ENCODE measurements at regions not wholly inside any gene's neighbourhood (a gene's known extent, or its start where the extent isn't known, plus 50 kb on each side); places are given as distances from the start of the nearest gene placed in this dataset.

DNA sequence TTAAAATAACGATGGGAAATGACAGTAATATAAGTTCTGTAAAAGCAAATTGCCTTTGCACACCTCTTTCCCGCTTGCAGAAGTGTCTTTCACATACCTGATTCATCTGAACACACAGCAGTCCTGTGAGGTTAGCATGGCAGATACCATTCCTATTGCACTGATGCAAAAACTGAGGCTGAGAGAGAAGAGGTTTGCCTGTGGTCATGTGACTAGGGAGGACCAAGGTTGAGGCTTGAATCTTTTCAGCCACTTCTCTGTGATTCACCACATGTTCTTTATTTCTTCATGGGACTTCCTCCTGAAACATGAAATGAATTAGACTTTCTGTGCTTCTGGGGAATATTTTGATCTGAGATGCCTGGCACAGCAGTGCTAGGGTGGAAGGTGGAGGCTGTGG lies 92.9 kb downstream of the VEGFA start:
- TF ChIP-seq CHD2 (IDR thresholded peaks at IDR 0.05; ENCODE audit: borderline replicate concordance, low read depth, low read length), result no peak
- no peak for TF ChIP-seq JUNB (IDR thresholded peaks at IDR 0.05)
- TF ChIP-seq USF1 (IDR thresholded peaks at IDR 0.05; ENCODE audit: borderline replicate concordance, extremely low read length, insufficient read depth, low read depth, low read length), result no peak
- TF ChIP-seq CTCF (IDR thresholded peaks at IDR 0.05 in 2 of 3, conservative IDR thresholded peaks at IDR 0.05 in 1 of 3; ENCODE audit: control insufficient read depth in 2 of 3, extremely low read depth in 1 of 3, insufficient read depth in 1 of 3, low read depth in 3 of 3, low read length in 3 of 3), result no peak
- no peak for TF ChIP-seq TCF12 (IDR thresholded peaks at IDR 0.05; ENCODE audit: low read depth, low read length)
- TF ChIP-seq CHD4 (IDR thresholded peaks at IDR 0.05), result no peak
- no peak for TF ChIP-seq NR2C2 (IDR thresholded peaks at IDR 0.05; ENCODE audit: borderline replicate concordance, control insufficient read depth, insufficient read length, low read depth)
- TF ChIP-seq RELA (IDR thresholded peaks at IDR 0.05; ENCODE audit: borderline replicate concordance, partially characterized antibody), result no peak
- no peak for TF ChIP-seq RCOR1 (conservative IDR thresholded peaks at IDR 0.05; ENCODE audit: low read depth, low read length)
- TF ChIP-seq RFX5 (IDR thresholded peaks at IDR 0.05; ENCODE audit: low read depth, low read length), result no peak
- TF ChIP-seq MAX (IDR thresholded peaks at IDR 0.05; ENCODE audit: low read depth, low read length), result no peak
- TF ChIP-seq FOS (IDR thresholded peaks at IDR 0.05; ENCODE audit: borderline replicate concordance, extremely low read depth, insufficient read length), result no peak
